ENCODE measurements at regions not wholly inside any gene's neighbourhood (a gene's known extent, or its start where the extent isn't known, plus 50 kb on each side); places are given as distances from the start of the nearest gene placed in this dataset.

- TF ChIP-seq CTCF (IDR thresholded peaks at IDR 0.05) (no peak), POLR2AphosphoS5 (IDR thresholded peaks at IDR 0.05) (no peak), POLR2A (IDR thresholded peaks at IDR 0.05) (no peak)
These were observed 945.2 kb downstream of the TUBA3C start for GRCh38 chr13:18236528-18236815.
